ENCODE measurements at regions not wholly inside any gene's neighbourhood (a gene's known extent, or its start where the extent isn't known, plus 50 kb on each side); places are given as distances from the start of the nearest gene placed in this dataset.

GRCh38 chr6:126107475-126108166 lies 121.3 kb downstream of the TRMT11 start:
- in situ Hi-C loops (cut with HindIII; ENCODE audit: low sequenced_read_pairs) = no loop called here
- peak; percentile 37 for DNase-seq (ENCODE audit: low read depth, low spot score)
- no peak for TF ChIP-seq CTCF (IDR thresholded peaks at IDR 0.05; ENCODE audit: low read depth, low read length)
- no peak overlapping the region for H3K4me3 ChIP-seq (ENCODE audit: low read depth, low read length)

GRCh38 chr6:126110512-126111270 lies 124.4 kb downstream of the TRMT11 start:
- no peak overlapping the region for H3K4me3 ChIP-seq (ENCODE audit: low read depth, low read length)
- no peak for TF ChIP-seq CTCF (IDR thresholded peaks at IDR 0.05; ENCODE audit: low read depth, low read length)
- DNase-seq (ENCODE audit: low read depth, low spot score) = no peak
- in situ Hi-C loops (cut with HindIII; ENCODE audit: low sequenced_read_pairs) = no loop called here

- no peak for TF ChIP-seq CTCF (IDR thresholded peaks at IDR 0.05; ENCODE audit: low read depth, low read length)
- no peak overlapping the region for H3K4me3 ChIP-seq (ENCODE audit: low read depth, low read length)
- in situ Hi-C loops (cut with HindIII; ENCODE audit: low sequenced_read_pairs) = no loop called here
- no peak for DNase-seq (ENCODE audit: low read depth, low spot score)
Measured at GRCh38 chr6:126111327-126111726, 125.0 kb downstream of the TRMT11 start.

- H3K4me3 ChIP-seq (ENCODE audit: low read depth, low read length) = no peak overlapping the region
- in situ Hi-C loops (cut with HindIII; ENCODE audit: low sequenced_read_pairs) = no loop called here
- no peak for TF ChIP-seq CTCF (IDR thresholded peaks at IDR 0.05; ENCODE audit: low read depth, low read length)
- DNase-seq (ENCODE audit: low read depth, low spot score) = peak; percentile 59
Measured at GRCh38 chr6:126112171-126112632, 125.9 kb downstream of the TRMT11 start.

GRCh38 chr6:126113261-126113660 lies 126.9 kb downstream of the TRMT11 start:
- no peak for TF ChIP-seq CTCF (IDR thresholded peaks at IDR 0.05; ENCODE audit: low read depth, low read length)
- H3K4me3 ChIP-seq (ENCODE audit: low read depth, low read length) = no peak overlapping the region
- no peak for DNase-seq (ENCODE audit: low read depth, low spot score)
- in situ Hi-C loops (cut with HindIII; ENCODE audit: low sequenced_read_pairs) = no loop called here

- no peak for DNase-seq (ENCODE audit: low read depth, low spot score)
- TF ChIP-seq CTCF (IDR thresholded peaks at IDR 0.05; ENCODE audit: low read depth, low read length) = no peak
- in situ Hi-C loops (cut with HindIII; ENCODE audit: low sequenced_read_pairs) = no loop called here
- no peak overlapping the region for H3K4me3 ChIP-seq (ENCODE audit: low read depth, low read length)
Measured at GRCh38 chr6:126117251-126117650, 130.9 kb downstream of the TRMT11 start.
